SK-N-MC (cell line): ENCODE measurements at regions not wholly inside any gene's neighbourhood (a gene's known extent, or its start where the extent isn't known, plus 50 kb on each side); places are given as distances from the start of the nearest gene placed in this dataset.

Source experiments
- EZH2 ChIP-seq: fragments of 200-600 bp; sonication (generic); IDR thresholded peaks from one replicate; pipeline ENCODE4 v1.6.1; 2017; ENCODE audit warnings: antibody characterized with exemption
- FOXP2 ChIP-seq: optimal IDR thresholded peaks from 2 replicates; pipeline ENCODE3; 2011; ENCODE audit warnings: mild to moderate bottlenecking, moderate library complexity; ENCODE audit not compliant: insufficient read depth; ENCODE audit errors: extremely low read length, control extremely low read depth
- POLR2AphosphoS5 ChIP-seq: IDR thresholded peaks from 2 replicates; pipeline ENCODE4 v1.6.1; 2012; ENCODE audit warnings: mild to moderate bottlenecking, low read depth, low read length, borderline replicate concordance

- TF ChIP-seq POLR2AphosphoS5 (no peak), EZH2 (no peak), FOXP2 (no peak)
Measured at GRCh38 chr3:34024447-34025240, 226.2 kb downstream of the PDCD6IP start.
